HG03108 (cell line): ENCODE measurements at regions not wholly inside any gene's neighbourhood (a gene's known extent, or its start where the extent isn't known, plus 50 kb on each side); places are given as distances from the start of the nearest gene placed in this dataset.
"Not testable (repeated sequence)": the region's sequence is repeated elsewhere in the genome, so short reads cannot be mapped to it uniquely, and the experiment has no call there.

Experiments used
- ATAC-seq: cut with Tn5 transposase; IDR thresholded peaks from one replicate; pipeline ENCODE4 v1.9.1; 2021; ENCODE audit warnings: moderate library complexity; ENCODE audit not compliant: unreplicated experiment

GRCh38 chr5:130386155-130386554 is 481.9 kb downstream of the CHSY3 start:
- no peak for ATAC-seq

- no peak for ATAC-seq
Measured at GRCh38 chr5:130385656-130386055, 481.4 kb downstream of the CHSY3 start.

- no peak for ATAC-seq
Measured at GRCh38 chr5:130365956-130366355, 461.7 kb downstream of the CHSY3 start.

GRCh38 chr5:130350131-130350530 is 445.9 kb downstream of the CHSY3 start:
- ATAC-seq: no peak

- ATAC-seq: no peak
Measured at GRCh38 chr5:130337179-130337888, 433.1 kb downstream of the CHSY3 start.

- ATAC-seq: no peak
Measured at GRCh38 chr5:130335117-130335516, 430.9 kb downstream of the CHSY3 start.

GRCh38 chr5:130333089-130333488 is 428.8 kb downstream of the CHSY3 start:
- no peak for ATAC-seq

DNA sequence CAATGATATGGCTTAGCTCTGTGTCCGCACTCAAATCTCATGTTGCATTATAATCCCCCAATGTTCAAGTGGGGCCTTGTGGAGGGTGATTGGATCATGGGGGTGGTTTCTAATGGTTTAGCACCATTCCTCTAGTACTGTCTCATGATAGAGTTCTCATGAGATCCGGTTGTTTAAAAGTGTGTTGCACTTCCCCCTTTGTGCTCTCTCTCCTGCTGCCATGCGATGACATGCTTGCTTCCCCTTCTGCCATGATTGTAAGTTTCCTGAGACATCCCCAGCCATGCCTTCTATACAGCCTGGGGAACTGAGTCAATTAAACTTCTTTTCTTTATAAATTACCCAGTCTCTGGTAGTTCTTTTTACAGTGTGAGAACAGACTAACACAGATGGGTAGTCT is 427.1 kb downstream of the CHSY3 start:
- no peak for ATAC-seq

DNA sequence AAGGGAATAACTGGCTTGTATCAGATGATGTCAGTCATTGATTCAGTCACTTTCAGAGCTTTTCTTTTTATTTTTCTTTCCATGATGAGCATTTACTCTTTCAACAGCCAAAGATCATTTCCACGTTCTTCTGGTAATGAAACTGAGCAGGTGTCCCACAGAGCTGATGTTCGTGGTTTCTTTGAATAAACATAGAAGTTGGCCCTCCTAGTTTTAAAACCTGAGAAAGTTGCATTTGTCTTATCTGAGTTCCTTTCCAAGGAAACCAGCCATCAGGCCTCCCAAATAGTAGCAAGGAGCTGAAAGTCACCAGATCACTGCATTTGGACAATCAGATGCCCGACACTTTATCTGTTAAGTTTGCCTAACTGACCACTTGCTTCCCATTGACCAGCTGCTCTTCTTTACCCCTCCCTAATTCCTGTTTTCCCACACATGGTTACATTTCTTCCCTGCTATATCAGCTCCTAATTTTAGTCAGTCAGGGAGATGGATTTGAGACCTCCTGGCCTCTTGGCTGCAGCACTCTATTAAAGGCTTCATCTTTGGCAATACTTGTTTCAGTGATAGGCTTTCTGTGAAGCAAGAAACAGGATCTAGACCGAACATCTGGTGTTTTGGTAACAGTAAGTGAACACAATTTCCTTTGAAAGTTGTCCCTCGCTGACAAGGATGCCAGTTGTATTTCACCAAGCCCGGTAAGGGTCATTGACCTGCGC is 420.8 kb downstream of the CHSY3 start:
- ATAC-seq: no peak

GRCh38 chr5:130323804-130324454 is 419.7 kb downstream of the CHSY3 start:
- peak; percentile 100 for ATAC-seq

DNA sequence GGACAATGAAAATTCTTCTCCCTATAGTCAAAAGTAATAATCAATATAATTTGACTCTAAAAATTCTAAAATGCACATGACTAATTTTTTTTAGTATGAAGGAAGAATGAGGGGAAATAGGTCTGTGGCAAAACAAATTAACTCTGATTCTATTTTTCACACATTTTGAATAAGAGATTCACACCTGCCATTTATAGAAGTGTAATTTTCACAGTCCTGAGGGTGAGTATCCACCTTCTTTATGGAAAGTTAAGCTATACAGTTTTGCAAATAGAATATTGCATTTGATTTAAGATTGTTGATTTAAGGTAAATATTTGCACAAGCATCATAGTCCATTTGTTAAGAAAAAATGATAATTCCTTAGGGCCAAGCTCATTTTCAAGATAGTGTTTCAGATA is 417.7 kb downstream of the CHSY3 start:
- ATAC-seq: no peak

- no peak for ATAC-seq
Measured at GRCh38 chr5:130316971-130317680, 412.9 kb downstream of the CHSY3 start.

- no peak for ATAC-seq
Measured at GRCh38 chr5:130295235-130295634, 391.0 kb downstream of the CHSY3 start.

GRCh38 chr5:130294798-130295197 is 390.5 kb downstream of the CHSY3 start:
- not testable (repeated sequence) for ATAC-seq

GRCh38 chr5:130290219-130290618 is 386.0 kb downstream of the CHSY3 start:
- ATAC-seq: no peak

DNA sequence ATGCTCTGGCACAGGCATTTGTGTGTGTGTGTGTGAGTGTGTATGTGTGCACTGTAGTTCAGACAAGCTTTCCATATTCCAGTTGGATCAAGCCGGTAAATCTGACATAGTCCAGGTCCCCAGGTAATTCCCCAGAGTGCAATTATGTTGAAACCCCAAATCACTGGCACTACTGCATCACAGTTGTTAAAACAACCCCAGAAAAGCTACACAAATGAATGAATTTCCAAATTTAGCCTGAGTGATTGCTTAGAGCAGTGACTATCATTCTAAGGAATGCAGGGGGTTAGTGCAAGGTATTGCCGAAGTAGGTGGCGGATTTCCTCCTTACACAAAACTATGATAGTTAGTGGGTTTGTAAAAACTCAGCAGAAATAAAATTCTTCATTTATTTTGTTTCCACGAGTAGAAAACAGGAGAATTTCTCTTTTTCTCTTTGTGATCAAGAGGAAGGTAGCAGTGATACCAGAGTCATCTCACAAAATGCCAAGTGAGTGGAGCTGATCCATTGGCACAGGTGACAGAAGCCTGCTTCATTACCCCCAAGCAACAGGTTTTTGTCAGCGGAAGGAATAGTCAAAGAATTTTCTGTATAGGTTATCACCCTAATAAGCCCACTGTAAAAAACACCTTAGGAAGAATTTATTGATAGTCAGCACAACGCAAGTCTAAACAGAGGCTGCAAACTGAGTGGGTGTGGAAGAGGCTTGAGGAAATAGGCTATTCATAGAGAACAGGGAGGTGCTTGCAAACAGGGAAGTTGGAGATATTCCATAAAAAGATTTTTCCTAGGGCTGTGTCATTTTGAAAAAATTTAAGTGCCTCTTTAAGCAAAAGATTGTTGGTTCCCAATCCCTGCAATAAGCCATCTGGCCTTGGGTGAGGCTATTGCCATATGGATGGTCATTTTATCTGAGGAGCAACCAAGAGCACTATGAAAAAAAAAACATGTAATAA is 385.1 kb downstream of the CHSY3 start:
- no peak for ATAC-seq

- no peak for ATAC-seq
Measured at GRCh38 chr5:130287438-130287837, 383.2 kb downstream of the CHSY3 start.

DNA sequence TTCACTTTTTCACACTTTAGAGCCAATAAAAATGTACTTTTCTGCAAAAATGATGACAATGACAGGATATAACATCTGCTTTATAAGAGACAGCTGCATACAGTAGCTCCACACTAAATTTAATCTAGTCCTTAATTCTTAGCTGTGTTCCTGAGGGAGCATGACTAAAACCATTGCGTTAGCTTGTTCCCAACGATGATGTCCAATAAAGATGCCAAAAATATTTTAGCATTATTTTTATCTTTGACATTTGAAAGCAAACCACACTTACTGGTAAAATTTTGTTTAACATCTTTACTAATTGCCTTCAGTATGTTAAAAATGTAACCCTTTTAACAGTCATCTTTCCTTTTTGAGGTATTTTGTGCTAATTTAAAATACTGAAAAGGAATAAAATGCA is 382.7 kb downstream of the CHSY3 start:
- ATAC-seq: no peak

- no peak for ATAC-seq
Measured at GRCh38 chr5:130282049-130282448, 377.8 kb downstream of the CHSY3 start.

- ATAC-seq: no peak
Measured at GRCh38 chr5:130280528-130281217, 376.4 kb downstream of the CHSY3 start.
